Peyer's patch (tissue), 4 donors: ENCODE measurements at regions not wholly inside any gene's neighbourhood (a gene's known extent, or its start where the extent isn't known, plus 50 kb on each side); places are given as distances from the start of the nearest gene placed in this dataset.
A peak's percentile ranks its signal among the peaks of the same experiment; 100 is the strongest.
"Not testable (repeated sequence)": the region's sequence is repeated elsewhere in the genome, so short reads cannot be mapped to it uniquely, and the experiment has no call there.

Source experiments
- DNase-seq, 3 donors: peaks; one replicate each; pipeline ENCODE4 v3.0.0-alpha.2; 2017 to 2019
- H3K27ac ChIP-seq, 4 donors: fragments of 200-600 bp; sonication (generic); one replicate each; pipeline ENCODE4 v1.5.1; 2016 to 2019
- H3K27me3 ChIP-seq, 2 donors: fragments of 200-600 bp; sonication (generic); one replicate each; pipeline ENCODE4 v1.5.1; 2019
- H3K36me3 ChIP-seq, 3 donors: fragments of 200-600 bp; sonication (generic); one replicate each; pipeline ENCODE4 v1.5.1; 2016 to 2019
- H3K4me1 ChIP-seq, 4 donors: fragments of 200-600 bp; sonication (generic); one replicate each; pipeline ENCODE4 v1.5.1; 2016 to 2019
- H3K4me3 ChIP-seq, 4 donors: fragments of 200-600 bp; sonication (generic); 1 replicate in 3 of 4; 2 replicates in 1 of 4; pipeline ENCODE4 v1.5.1; 2016 to 2019; ENCODE audit warnings: mild to moderate bottlenecking in 1 of 4
- H3K9me3 ChIP-seq, 4 donors: fragments of 200-600 bp; sonication (generic); one replicate each; pipeline ENCODE4 v1.5.1; 2016 to 2019; ENCODE audit warnings: mild to moderate bottlenecking in 1 of 4
- POLR2A ChIP-seq, 2 donors: fragments of 450-650 bp; IDR thresholded peaks; one replicate each; pipeline ENCODE4 v1.5.1; 2017; ENCODE audit warnings: antibody characterized with exemption in 2 of 2, mild to moderate bottlenecking in 2 of 2, moderate library complexity in 2 of 2
- TF ChIP-seq, protein P1 (sequence below), 6 experiments: fragments of 450-650 bp in 4 of 6; fragments of 200-600 bp in 2 of 6; sonication (generic) in 1 of 6; IDR thresholded peaks; one replicate each; pipeline ENCODE4 v1.5.1; 2017 to 2019; ENCODE audit warnings: antibody characterized with exemption in 6 of 6, mild to moderate bottlenecking in 3 of 6, moderate library complexity in 1 of 6

DNA sequence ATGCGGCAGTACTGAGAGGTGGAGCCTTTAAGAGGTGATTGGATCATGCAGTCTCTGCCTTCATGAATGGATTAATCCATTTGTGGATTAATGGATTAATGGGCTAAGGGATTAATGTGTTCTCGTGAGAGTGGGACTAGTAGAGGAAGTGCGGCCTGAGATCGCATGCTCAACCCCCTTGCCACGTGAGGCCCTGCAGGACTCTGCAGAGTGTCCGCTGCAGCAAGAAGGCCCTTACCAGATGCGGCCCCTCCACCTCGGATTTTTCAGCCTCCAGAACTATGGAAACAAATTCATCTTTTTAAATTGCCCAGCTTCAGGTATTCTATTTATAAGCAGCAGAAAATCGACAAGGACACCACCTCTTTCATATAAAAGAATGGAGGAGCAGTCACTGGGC, 148.8 kb downstream of the TPRA1 start:
- peak in 1 of 3 donors; percentile 31 for DNase-seq
- no peak for TF ChIP-seq POLR2A (IDR thresholded peaks at IDR 0.05)
- TF ChIP-seq, protein P1, sequence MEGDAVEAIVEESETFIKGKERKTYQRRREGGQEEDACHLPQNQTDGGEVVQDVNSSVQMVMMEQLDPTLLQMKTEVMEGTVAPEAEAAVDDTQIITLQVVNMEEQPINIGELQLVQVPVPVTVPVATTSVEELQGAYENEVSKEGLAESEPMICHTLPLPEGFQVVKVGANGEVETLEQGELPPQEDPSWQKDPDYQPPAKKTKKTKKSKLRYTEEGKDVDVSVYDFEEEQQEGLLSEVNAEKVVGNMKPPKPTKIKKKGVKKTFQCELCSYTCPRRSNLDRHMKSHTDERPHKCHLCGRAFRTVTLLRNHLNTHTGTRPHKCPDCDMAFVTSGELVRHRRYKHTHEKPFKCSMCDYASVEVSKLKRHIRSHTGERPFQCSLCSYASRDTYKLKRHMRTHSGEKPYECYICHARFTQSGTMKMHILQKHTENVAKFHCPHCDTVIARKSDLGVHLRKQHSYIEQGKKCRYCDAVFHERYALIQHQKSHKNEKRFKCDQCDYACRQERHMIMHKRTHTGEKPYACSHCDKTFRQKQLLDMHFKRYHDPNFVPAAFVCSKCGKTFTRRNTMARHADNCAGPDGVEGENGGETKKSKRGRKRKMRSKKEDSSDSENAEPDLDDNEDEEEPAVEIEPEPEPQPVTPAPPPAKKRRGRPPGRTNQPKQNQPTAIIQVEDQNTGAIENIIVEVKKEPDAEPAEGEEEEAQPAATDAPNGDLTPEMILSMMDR (IDR thresholded peaks at IDR 0.05), result no peak
- H3K4me1 ChIP-seq, result no peaks in the 10 kb centered on the region

DNA sequence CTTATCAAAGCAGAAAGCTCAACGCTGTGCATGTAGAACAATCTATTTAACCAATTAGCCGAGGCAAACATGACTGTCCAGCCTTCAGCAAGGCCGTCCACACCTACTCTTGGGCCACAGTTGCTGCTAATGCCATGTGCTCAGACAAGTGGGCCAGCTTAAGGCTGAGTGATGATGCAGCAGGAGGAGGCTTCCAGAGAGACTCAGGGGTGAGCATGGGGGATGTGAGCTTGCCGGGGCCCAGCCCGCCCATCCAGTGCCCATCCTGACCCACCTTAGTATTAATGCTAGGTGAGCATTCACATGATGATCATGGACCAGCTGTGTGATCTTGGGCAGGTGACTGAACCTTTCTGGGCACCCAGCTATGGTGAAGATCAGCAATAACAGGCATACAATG, 150.1 kb downstream of the TPRA1 start:
- no peak overlapping the region for H3K27ac ChIP-seq
- no peak for TF ChIP-seq POLR2A (IDR thresholded peaks at IDR 0.05)
- TF ChIP-seq, protein P1 (IDR thresholded peaks at IDR 0.05), result no peak
- DNase-seq, result peak in 1 of 3 donors; percentile 3
- H3K4me1 ChIP-seq, result no peaks in the 10 kb centered on the region
- no peaks in the 10 kb centered on the region for H3K36me3 ChIP-seq
- H3K4me3 ChIP-seq, result no peak overlapping the region
- H3K9me3 ChIP-seq, result no peaks in the 10 kb centered on the region
- H3K27me3 ChIP-seq, result no peaks in the 10 kb centered on the region

More for the DNA sequence above, 148.8 kb downstream of the TPRA1 start:
- Histone ChIP-seq H3K9me3 (no peaks in the 10 kb centered on the region), H3K36me3 (no peaks in the 10 kb centered on the region), H3K27ac (no peak overlapping the region), H3K27me3 (no peaks in the 10 kb centered on the region), H3K4me3 (no peak overlapping the region)

DNA sequence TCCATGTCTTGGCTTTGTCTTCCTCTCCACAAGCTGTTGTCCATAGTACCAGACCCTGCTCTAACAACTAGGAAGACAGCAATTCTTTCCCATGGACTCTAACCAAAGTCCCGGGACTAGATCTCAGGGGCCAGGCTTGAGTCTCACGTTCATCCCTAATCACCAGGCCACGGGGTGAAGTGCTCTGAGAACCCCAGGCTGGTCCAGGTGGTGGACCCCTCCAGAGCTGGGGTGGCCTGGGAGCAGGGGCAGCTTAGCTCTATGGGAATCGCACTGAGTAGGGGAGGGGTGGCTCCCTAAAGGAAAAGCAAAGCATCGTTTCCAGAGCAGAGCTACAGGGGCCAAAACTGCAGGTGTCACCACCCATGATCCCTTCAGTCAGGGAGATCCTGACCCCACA, 150.9 kb downstream of the TPRA1 start:
- TF ChIP-seq, protein P1 (IDR thresholded peaks at IDR 0.05), result no peak
- no peak for TF ChIP-seq POLR2A (IDR thresholded peaks at IDR 0.05)
- no peak overlapping the region for H3K27ac ChIP-seq
- DNase-seq, result peak in 1 of 3 donors; percentile 6
- H3K9me3 ChIP-seq, result no peaks in the 10 kb centered on the region
- H3K4me1 ChIP-seq, result no peaks in the 10 kb centered on the region
- no peak overlapping the region for H3K4me3 ChIP-seq
- no peaks in the 10 kb centered on the region for H3K27me3 ChIP-seq
- H3K36me3 ChIP-seq, result no peaks in the 10 kb centered on the region

DNA sequence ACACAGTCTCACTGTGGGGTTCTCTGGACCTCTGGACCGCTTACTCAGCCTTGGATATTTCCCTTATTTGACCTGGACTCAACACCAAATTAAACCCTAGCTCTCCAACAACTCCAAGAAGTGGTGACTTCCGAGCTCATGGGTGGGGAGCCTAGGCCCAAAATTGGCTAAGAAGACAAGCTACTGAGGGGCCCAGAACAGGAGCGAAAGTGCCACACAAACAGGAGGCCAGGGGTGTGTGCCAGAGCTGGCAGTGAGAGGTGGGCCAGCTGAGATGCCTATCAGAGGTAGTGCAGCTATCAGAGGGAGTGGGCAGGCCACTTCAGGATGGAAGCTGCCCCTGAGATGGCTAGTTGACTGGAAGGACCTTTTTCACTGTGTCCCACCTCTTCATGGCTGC, 151.1 kb upstream of the PRR20G start:
- peak in 1 of 3 donors; percentile 32 for DNase-seq
- no peak overlapping the region for H3K27ac ChIP-seq
- H3K9me3 ChIP-seq, result no peaks in the 10 kb centered on the region
- no peak overlapping the region for H3K4me3 ChIP-seq
- no peaks in the 10 kb centered on the region for H3K4me1 ChIP-seq
- H3K36me3 ChIP-seq, result no peaks in the 10 kb centered on the region
- H3K27me3 ChIP-seq, result no peaks in the 10 kb centered on the region
- TF ChIP-seq POLR2A (IDR thresholded peaks at IDR 0.05), result no peak
- TF ChIP-seq, protein P1 (IDR thresholded peaks at IDR 0.05), result no peak

DNA sequence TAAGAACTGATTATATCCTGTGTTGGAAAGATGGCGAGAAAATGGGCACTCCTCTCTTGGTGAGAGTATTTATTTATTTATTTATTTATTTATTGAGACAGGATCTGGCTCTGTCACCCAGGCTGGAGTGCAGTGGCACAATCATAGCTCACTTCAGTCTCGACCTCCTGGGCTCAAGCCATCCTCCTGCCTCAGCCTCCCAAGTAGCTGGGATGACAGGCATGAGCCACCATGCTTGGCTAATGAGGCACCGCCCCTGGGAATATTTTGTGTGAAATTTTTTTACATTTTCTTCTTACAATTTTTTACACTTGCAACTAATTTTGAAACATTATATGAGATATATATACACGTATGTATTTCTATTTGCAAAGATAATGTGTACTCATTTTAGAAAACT, 150.5 kb upstream of the PRR20G start:
- Histone ChIP-seq H3K4me3 (no peak overlapping the region), H3K27me3 (no peaks in the 10 kb centered on the region), H3K27ac (no peak overlapping the region), H3K36me3 (no peaks in the 10 kb centered on the region), H3K4me1 (no peaks in the 10 kb centered on the region), H3K9me3 (no peaks in the 10 kb centered on the region)
- no peak for TF ChIP-seq POLR2A (IDR thresholded peaks at IDR 0.05)
- TF ChIP-seq, protein P1 (IDR thresholded peaks at IDR 0.05), result no peak
- DNase-seq, result peak in 1 of 3 donors; percentile 32

DNA sequence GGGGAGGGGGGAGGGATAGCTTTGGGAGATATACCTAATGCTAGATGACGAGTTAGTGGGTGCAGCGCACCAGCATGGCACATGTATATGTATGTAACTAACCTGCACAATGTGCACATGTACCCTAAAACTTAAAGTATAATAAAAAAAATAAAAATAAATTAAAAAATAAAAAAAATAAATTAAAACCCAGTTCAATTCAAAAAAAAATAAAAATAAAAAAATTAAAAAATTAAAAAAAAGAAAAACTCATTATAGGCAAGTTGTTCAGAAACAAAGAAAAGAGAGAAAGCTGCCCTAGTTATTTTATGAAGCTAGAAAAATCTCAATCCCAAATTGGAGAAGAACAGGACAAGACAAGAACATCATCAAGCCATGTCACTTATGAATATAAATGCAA, 147.5 kb upstream of the PRR20G start:
- not testable (repeated sequence) for H3K4me3 ChIP-seq, H3K4me1 ChIP-seq, H3K27me3 ChIP-seq, DNase-seq, H3K9me3 ChIP-seq, H3K36me3 ChIP-seq, H3K27ac ChIP-seq
